ENCODE measurements at regions not wholly inside any gene's neighbourhood (a gene's known extent, or its start where the extent isn't known, plus 50 kb on each side); places are given as distances from the start of the nearest gene placed in this dataset.

GRCh38 chr6:104614394-104614793, 245.3 kb downstream of the HACE1 start:
- TF ChIP-seq POLR2A (IDR thresholded peaks at IDR 0.05) (no peak), CTCF (IDR thresholded peaks at IDR 0.05) (no peak), EP300 (IDR thresholded peaks at IDR 0.05) (no peak)
- H3K27ac ChIP-seq: no peak overlapping the region
- no peak overlapping the region for H3K4me3 ChIP-seq
- H3K4me1 ChIP-seq: peaks cover 0 to 6% (median 0%) of the 10 kb centered on the region in 4 donors
- no peaks in the 10 kb centered on the region for H3K36me3 ChIP-seq
- no peaks in the 10 kb centered on the region for H3K9me3 ChIP-seq
- H3K27me3 ChIP-seq: no peaks in the 10 kb centered on the region
- WGBS, 2 donors: 100% methylated on average over 1 of the region's 1 CpG
- no peak for DNase-seq (ENCODE audit: low spot score in 2 of 2)

DNA sequence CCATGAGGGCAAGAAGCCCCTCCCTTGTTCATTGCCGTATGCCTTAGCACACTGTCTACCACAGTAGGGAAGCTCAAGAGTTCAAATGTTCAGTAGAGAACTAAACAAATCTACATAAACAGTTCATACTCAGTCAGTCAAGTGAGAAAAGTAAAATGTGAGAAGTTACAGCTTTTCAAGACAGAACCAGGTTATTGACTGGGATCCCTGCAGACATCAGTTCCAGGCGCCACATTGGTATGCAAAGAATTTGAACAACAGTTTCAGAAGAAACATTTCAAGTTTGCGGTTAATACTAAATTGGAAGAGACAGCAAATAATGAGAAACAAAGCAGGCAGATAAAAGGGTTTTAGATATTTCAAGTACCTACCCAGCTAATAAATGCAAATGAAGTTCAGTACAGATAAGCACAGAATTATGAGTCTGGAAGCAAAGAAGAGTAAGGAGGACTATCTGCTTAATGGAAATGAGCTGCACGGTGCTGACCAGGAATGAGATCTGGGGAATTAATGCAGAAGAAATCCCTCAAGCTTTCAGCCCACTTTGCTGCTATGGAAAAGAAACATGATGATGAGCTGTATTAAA, 246.2 kb downstream of the HACE1 start:
- Histone ChIP-seq H3K27me3 (no peaks in the 10 kb centered on the region), H3K4me1 (peaks cover 0 to 6% (median 0%) of the 10 kb centered on the region in 4 donors), H3K9me3 (no peaks in the 10 kb centered on the region), H3K27ac (no peak overlapping the region), H3K36me3 (no peaks in the 10 kb centered on the region), H3K4me3 (no peak overlapping the region)
- 46 to 49% methylated on average over 4 of the region's 4 CpGs for WGBS, 2 donors
- no peak for TF ChIP-seq POLR2A (IDR thresholded peaks at IDR 0.05)
- TF ChIP-seq CTCF (IDR thresholded peaks at IDR 0.05): no peak
- no peak for TF ChIP-seq EP300 (IDR thresholded peaks at IDR 0.05)
- no peak for DNase-seq (ENCODE audit: low spot score in 2 of 2)

GRCh38 chr6:104612541-104612940, 247.2 kb downstream of the HACE1 start:
- H3K27ac ChIP-seq: no peak overlapping the region
- no peak for TF ChIP-seq POLR2A (IDR thresholded peaks at IDR 0.05)
- TF ChIP-seq CTCF (IDR thresholded peaks at IDR 0.05): no peak
- no peak for TF ChIP-seq EP300 (IDR thresholded peaks at IDR 0.05)
- 92 to 95% methylated on average over 1 of the region's 1 CpG for WGBS, 2 donors
- no peak for DNase-seq (ENCODE audit: low spot score in 2 of 2)
- no peaks in the 10 kb centered on the region for H3K9me3 ChIP-seq
- no peaks in the 10 kb centered on the region for H3K27me3 ChIP-seq
- no peak overlapping the region for H3K4me3 ChIP-seq
- no peaks in the 10 kb centered on the region for H3K36me3 ChIP-seq
- peaks cover 0 to 6% (median 0%) of the 10 kb centered on the region in 4 donors for H3K4me1 ChIP-seq

- no peak overlapping the region for H3K27ac ChIP-seq
- H3K9me3 ChIP-seq: no peaks in the 10 kb centered on the region
- H3K36me3 ChIP-seq: no peaks in the 10 kb centered on the region
- no peak for DNase-seq (ENCODE audit: low spot score in 2 of 2)
- H3K4me3 ChIP-seq: no peak overlapping the region
- no peaks in the 10 kb centered on the region for H3K27me3 ChIP-seq
- TF ChIP-seq EP300 (IDR thresholded peaks at IDR 0.05): no peak
- TF ChIP-seq POLR2A (IDR thresholded peaks at IDR 0.05): no peak
- no peak for TF ChIP-seq CTCF (IDR thresholded peaks at IDR 0.05)
- WGBS, 2 donors: 93 to 96% methylated on average over 5 of the region's 5 CpGs
- no peaks in the 10 kb centered on the region for H3K4me1 ChIP-seq
These were observed 251.6 kb downstream of the HACE1 start for GRCh38 chr6:104608101-104608500.

DNA sequence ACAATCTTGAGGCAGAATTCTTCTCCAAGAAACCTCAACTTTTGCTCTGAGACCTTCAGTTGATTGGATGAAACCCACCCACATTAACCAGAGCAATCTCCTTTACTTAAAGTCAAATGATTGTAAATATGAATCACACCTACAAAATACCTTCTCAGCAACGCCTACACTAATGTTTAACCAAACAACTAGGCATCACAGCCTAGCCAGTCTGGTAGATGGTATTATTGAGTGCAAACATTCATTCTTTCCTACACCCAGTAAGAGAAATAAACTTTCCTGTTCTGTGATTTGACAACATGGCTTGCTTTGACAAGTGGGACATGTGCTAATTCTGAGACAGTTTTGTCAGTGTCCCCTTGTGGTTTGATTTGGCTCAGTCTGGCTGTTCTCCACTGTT, 252.2 kb downstream of the HACE1 start:
- Histone ChIP-seq H3K4me1 (no peaks in the 10 kb centered on the region), H3K4me3 (no peak overlapping the region), H3K27ac (no peak overlapping the region), H3K27me3 (no peaks in the 10 kb centered on the region), H3K36me3 (no peaks in the 10 kb centered on the region), H3K9me3 (no peaks in the 10 kb centered on the region)
- no peak for DNase-seq (ENCODE audit: low spot score in 2 of 2)
- no peak for TF ChIP-seq CTCF (IDR thresholded peaks at IDR 0.05)
- WGBS, 2 donors: 83 to 90% methylated on average over 1 of the region's 1 CpG

All from tibial nerve (tissue), 4 donors.